Omental fat pad (tissue), 3 donors: ENCODE measurements at regions not wholly inside any gene's neighbourhood (a gene's known extent, or its start where the extent isn't known, plus 50 kb on each side); places are given as distances from the start of the nearest gene placed in this dataset.
"Not testable (repeated sequence)": the region's sequence is repeated elsewhere in the genome, so short reads cannot be mapped to it uniquely, and the experiment has no call there.

ENCODE experiments used
- ATAC-seq: fragments of 150-250 bp; one replicate; pipeline ENCODE4 v1.9.1; 2016; ENCODE audit warnings: mild to moderate bottlenecking, moderate library complexity; ENCODE audit not compliant: low FRiP score
- DNase-seq: peaks from one replicate; pipeline ENCODE4 v3.0.0-alpha.2; 2019; ENCODE audit warnings: low spot score
- CTCF ChIP-seq, 3 donors: fragments of 450-650 bp; IDR thresholded peaks; one replicate each; pipeline ENCODE4 v1.5.1; 2016 to 2017; ENCODE audit warnings: antibody characterized with exemption in 3 of 3, mild to moderate bottlenecking in 3 of 3, moderate library complexity in 2 of 3

GRCh38 chr4:170697845-170698244 is 608.1 kb upstream of the AADAT start:
- ATAC-seq (no peak), DNase-seq (no peak)
- TF ChIP-seq CTCF (IDR thresholded peaks at IDR 0.05), result no peak

- ATAC-seq (no peak), DNase-seq (no peak)
- TF ChIP-seq CTCF (IDR thresholded peaks at IDR 0.05), result no peak
These were observed 607.3 kb upstream of the AADAT start for GRCh38 chr4:170697045-170697444.

- TF ChIP-seq CTCF (IDR thresholded peaks at IDR 0.05), result no peak
These were observed 601.4 kb upstream of the AADAT start for GRCh38 chr4:170691168-170691567.

GRCh38 chr4:170687751-170688150 is 598.0 kb upstream of the AADAT start:
- DNase-seq (no peak), ATAC-seq (no peak)
- no peak for TF ChIP-seq CTCF (IDR thresholded peaks at IDR 0.05)

More at GRCh38 chr4:170691168-170691567, 601.4 kb upstream of the AADAT start:
- ATAC-seq (no peak), DNase-seq (no peak)

- not testable (repeated sequence) for ATAC-seq, DNase-seq
These were observed 595.9 kb upstream of the AADAT start for GRCh38 chr4:170685701-170686100.

- TF ChIP-seq CTCF (IDR thresholded peaks at IDR 0.05), result no peak
- ATAC-seq (no peak), DNase-seq (no peak)
These were observed 593.0 kb upstream of the AADAT start for GRCh38 chr4:170682558-170683294.

GRCh38 chr4:170682087-170682486 is 592.3 kb upstream of the AADAT start:
- ATAC-seq, result not testable (repeated sequence)

GRCh38 chr4:170675568-170676262 is 586.0 kb upstream of the AADAT start:
- TF ChIP-seq CTCF (IDR thresholded peaks at IDR 0.05), result no peak
- ATAC-seq, result no peak

More at GRCh38 chr4:170682087-170682486, 592.3 kb upstream of the AADAT start:
- DNase-seq, result not testable (repeated sequence)

More at GRCh38 chr4:170675568-170676262, 586.0 kb upstream of the AADAT start:
- DNase-seq, result no peak
